Nephron (organoid): ENCODE measurements at regions not wholly inside any gene's neighbourhood (a gene's known extent, or its start where the extent isn't known, plus 50 kb on each side); places are given as distances from the start of the nearest gene placed in this dataset.

ENCODE experiments used
- H3K27ac Mint-ChIP-seq, 3 experiments: 2 replicates each; pipeline ENCODE4 v1.8.0; 2020; ENCODE audit warnings: mixed read lengths in 3 of 3, mild to moderate bottlenecking in 2 of 3, moderate library complexity in 1 of 3
- H3K27me3 Mint-ChIP-seq: 2 replicates; pipeline ENCODE4 v1.8.0; 2021; ENCODE audit warnings: low read depth, mild to moderate bottlenecking, moderate library complexity, mixed read lengths
- H3K36me3 Mint-ChIP-seq: 2 replicates; pipeline ENCODE4 v1.8.0; 2020; ENCODE audit warnings: low read depth, mixed read lengths
- H3K4me1 Mint-ChIP-seq: 2 replicates; pipeline ENCODE4 v1.8.0; 2020; ENCODE audit warnings: mixed read lengths
- H3K4me3 Mint-ChIP-seq, 3 experiments: 2 replicates each; pipeline ENCODE4 v1.8.0; 2020; ENCODE audit warnings: mild to moderate bottlenecking in 3 of 3, mixed read lengths in 3 of 3, moderate library complexity in 2 of 3
- H3K9me3 Mint-ChIP-seq: 2 replicates; pipeline ENCODE4 v1.8.0; 2020; ENCODE audit warnings: mixed read lengths
- TF ChIP-seq, protein P1 (sequence below), 3 experiments: fragments of 200-600 bp; sonication (generic); IDR thresholded peaks; one replicate each; pipeline ENCODE4 v1.5.0; 2021; ENCODE audit warnings: antibody characterized with exemption in 3 of 3; ENCODE audit not compliant: unreplicated experiment in 3 of 3

- Mint-ChIP-seq H3K27me3 (peaks cover 3% of the 10 kb centered on the region), H3K36me3 (no peaks in the 10 kb centered on the region), H3K27ac (no peak overlapping the region), H3K9me3 (no peaks in the 10 kb centered on the region), H3K4me1 (peaks cover 17% of the 10 kb centered on the region), H3K4me3 (no peak overlapping the region)
- TF ChIP-seq, protein P1, sequence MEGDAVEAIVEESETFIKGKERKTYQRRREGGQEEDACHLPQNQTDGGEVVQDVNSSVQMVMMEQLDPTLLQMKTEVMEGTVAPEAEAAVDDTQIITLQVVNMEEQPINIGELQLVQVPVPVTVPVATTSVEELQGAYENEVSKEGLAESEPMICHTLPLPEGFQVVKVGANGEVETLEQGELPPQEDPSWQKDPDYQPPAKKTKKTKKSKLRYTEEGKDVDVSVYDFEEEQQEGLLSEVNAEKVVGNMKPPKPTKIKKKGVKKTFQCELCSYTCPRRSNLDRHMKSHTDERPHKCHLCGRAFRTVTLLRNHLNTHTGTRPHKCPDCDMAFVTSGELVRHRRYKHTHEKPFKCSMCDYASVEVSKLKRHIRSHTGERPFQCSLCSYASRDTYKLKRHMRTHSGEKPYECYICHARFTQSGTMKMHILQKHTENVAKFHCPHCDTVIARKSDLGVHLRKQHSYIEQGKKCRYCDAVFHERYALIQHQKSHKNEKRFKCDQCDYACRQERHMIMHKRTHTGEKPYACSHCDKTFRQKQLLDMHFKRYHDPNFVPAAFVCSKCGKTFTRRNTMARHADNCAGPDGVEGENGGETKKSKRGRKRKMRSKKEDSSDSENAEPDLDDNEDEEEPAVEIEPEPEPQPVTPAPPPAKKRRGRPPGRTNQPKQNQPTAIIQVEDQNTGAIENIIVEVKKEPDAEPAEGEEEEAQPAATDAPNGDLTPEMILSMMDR (IDR thresholded peaks at IDR 0.05; ENCODE audit: unreplicated experiment in 3 of 3), result no peak
These were observed 90.8 kb upstream of the CALM2 start for GRCh38 chr2:47266939-47267710.

DNA sequence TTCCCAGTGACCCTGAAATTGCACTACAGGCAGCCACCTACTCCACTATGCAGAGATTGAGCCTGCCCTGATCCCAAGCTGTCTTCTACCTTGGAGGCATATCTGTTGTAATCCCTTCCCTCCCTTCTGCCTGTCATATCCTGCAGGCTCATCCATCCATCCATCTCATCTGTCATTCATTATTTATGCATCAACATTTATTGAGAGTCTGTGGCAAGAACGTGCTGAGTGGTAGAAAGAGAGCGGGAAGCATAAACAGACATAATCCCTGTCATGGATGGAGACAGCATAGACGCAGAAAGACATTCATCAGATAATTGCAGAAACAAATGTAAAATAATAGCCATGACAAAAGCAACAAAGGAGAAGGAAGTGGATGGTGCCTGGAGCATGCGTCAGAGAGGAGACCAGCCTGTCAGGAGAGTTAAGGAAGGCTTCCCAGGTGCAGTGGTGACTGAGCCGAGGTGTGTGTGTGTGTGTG lies 89.5 kb upstream of the CALM2 start:
- Mint-ChIP-seq H3K27ac (peak overlapping the region; percentile 0 to 4 (median 1)), H3K4me1 (peaks cover 12% of the 10 kb centered on the region), H3K27me3 (peaks cover 3% of the 10 kb centered on the region), H3K4me3 (no peak overlapping the region), H3K9me3 (no peaks in the 10 kb centered on the region), H3K36me3 (no peaks in the 10 kb centered on the region)
- TF ChIP-seq, protein P1 (IDR thresholded peaks at IDR 0.05; ENCODE audit: unreplicated experiment in 3 of 3), result no peak

- TF ChIP-seq, protein P1 (IDR thresholded peaks at IDR 0.05; ENCODE audit: unreplicated experiment in 3 of 3), result no peak
- H3K36me3 Mint-ChIP-seq, result no peaks in the 10 kb centered on the region
- peaks cover 6% of the 10 kb centered on the region for H3K4me1 Mint-ChIP-seq
- H3K9me3 Mint-ChIP-seq, result no peaks in the 10 kb centered on the region
- H3K27ac Mint-ChIP-seq, result no peak overlapping the region
- peaks cover 3% of the 10 kb centered on the region for H3K27me3 Mint-ChIP-seq
- no peak overlapping the region for H3K4me3 Mint-ChIP-seq
These were observed 88.8 kb upstream of the CALM2 start for GRCh38 chr2:47265158-47265557.

GRCh38 chr2:47264686-47265085 lies 88.4 kb upstream of the CALM2 start:
- TF ChIP-seq, protein P1 (IDR thresholded peaks at IDR 0.05; ENCODE audit: unreplicated experiment in 3 of 3), result no peak
- Mint-ChIP-seq H3K4me1 (peaks cover 5% of the 10 kb centered on the region), H3K27ac (no peak overlapping the region), H3K4me3 (no peak overlapping the region), H3K27me3 (peaks cover 3% of the 10 kb centered on the region), H3K9me3 (no peaks in the 10 kb centered on the region), H3K36me3 (no peaks in the 10 kb centered on the region)

DNA sequence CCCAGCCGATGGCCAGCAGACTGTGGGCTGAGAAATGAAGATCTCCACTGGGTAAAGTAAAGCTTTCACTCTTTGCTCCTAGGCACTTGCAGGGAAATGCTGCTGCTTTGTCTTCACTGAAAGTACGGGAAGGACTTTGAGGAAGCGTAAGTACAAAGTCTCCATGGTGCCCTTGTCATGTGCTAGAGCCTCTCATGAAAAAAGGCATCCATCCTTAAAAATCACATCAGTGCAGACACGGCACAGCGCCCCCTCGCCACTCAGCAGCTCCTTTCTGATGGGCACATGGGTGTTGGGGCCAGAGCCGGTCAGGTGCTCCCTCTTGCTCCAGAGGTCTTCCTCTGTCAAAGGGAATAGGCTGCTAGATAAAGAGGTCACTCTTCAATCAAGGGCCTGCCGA lies 87.8 kb upstream of the CALM2 start:
- Mint-ChIP-seq H3K27me3 (peaks cover 3% of the 10 kb centered on the region), H3K36me3 (no peaks in the 10 kb centered on the region), H3K4me3 (no peak overlapping the region), H3K27ac (peak overlapping the region in 1 of 3 experiments; percentile 21), H3K9me3 (no peaks in the 10 kb centered on the region), H3K4me1 (peaks cover 5% of the 10 kb centered on the region)
- TF ChIP-seq, protein P1 (IDR thresholded peaks at IDR 0.05; ENCODE audit: unreplicated experiment in 3 of 3), result no peak

- Mint-ChIP-seq H3K27ac (peak overlapping the region in 1 of 3 experiments; percentile 14), H3K9me3 (no peaks in the 10 kb centered on the region), H3K4me3 (no peak overlapping the region), H3K27me3 (no peaks in the 10 kb centered on the region), H3K4me1 (peaks cover 11% of the 10 kb centered on the region), H3K36me3 (no peaks in the 10 kb centered on the region)
- TF ChIP-seq, protein P1 (IDR thresholded peaks at IDR 0.05; ENCODE audit: unreplicated experiment in 3 of 3), result no peak
These were observed 86.3 kb upstream of the CALM2 start for GRCh38 chr2:47262657-47263056.
